CD4-positive, alpha-beta T cell treated with Interleukin-12 subunit alpha and Interleukin-12 subunit beta, for 1 hour (primary cell): ENCODE measurements at regions not wholly inside any gene's neighbourhood (a gene's known extent, or its start where the extent isn't known, plus 50 kb on each side); places are given as distances from the start of the nearest gene placed in this dataset.
"Not testable (repeated sequence)": the region's sequence is repeated elsewhere in the genome, so short reads cannot be mapped to it uniquely, and the experiment has no call there.

Source experiments
- DNase-seq: peaks from one replicate; pipeline ENCODE4 v3.0.0-alpha.2; 2020

DNA sequence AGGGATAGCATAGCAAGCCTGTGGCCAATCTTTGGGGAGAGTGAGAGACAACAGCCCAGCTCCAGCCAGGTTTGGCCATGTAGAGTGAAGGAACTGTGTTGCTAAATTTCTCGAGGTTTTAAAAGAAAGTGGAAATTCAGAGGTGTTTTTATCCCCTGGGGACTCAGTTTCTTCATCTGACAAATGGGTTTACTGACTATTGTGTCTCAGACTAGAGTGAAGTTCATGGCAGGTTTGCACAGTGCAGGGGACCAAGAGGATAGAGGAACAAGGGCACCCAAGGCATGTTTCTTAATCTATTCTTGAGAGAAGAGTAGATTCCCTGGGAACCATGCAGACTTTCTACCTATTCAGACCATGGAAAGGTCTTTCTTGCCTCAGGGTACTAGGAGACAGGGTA is 555.8 kb upstream of the C16orf82 start:
- no peak for DNase-seq

GRCh38 chr16:26511463-26511862 is 555.3 kb upstream of the C16orf82 start:
- no peak for DNase-seq

GRCh38 chr16:26521626-26522025 is 545.1 kb upstream of the C16orf82 start:
- no peak for DNase-seq

DNA sequence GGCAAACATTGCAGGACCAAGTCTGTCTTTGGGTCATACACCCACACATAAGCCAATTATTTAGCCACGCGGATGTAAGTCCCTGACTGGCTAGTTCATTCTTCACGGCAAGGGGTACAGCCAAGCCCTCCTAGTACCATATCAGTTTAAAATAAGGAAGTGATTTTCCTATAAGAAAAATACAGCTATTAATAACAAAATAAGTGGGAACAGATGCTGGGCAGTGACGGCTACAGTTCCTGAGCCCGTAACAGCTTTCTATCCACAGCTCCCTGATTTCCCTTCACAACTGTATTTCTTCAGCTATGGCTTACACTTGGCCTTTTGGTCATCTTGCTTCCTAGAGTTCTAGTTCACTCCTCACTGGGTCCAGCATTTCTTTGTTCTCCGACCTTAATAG is 542.4 kb upstream of the C16orf82 start:
- no peak for DNase-seq

- no peak for DNase-seq
These were observed 541.9 kb upstream of the C16orf82 start for GRCh38 chr16:26524846-26525245.

GRCh38 chr16:26525856-26526255 is 540.9 kb upstream of the C16orf82 start:
- DNase-seq, result no peak

DNA sequence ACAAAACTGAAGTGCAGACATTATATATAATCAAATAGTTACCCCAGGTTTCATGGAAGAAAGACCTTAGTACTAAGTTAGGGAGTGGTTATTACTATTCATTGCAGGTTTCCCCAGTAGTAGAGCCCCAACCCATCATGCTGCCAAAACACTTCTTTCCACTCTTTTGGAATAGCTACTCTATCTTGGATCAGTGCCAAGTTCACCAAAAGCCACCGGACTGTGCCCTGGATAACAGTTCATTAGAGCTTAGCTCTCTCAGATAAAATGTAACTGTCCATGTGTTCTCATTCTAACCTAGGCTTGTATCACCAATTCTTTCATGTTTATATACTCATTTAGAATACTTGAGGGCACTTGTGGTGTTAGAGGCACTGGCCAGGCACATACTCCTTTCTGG is 540.1 kb upstream of the C16orf82 start:
- no peak for DNase-seq

- DNase-seq, result no peak
These were observed 536.0 kb upstream of the C16orf82 start for GRCh38 chr16:26530584-26531289.

- no peak for DNase-seq
These were observed 535.4 kb upstream of the C16orf82 start for GRCh38 chr16:26531290-26531730.

GRCh38 chr16:26532456-26532855 is 534.3 kb upstream of the C16orf82 start:
- no peak for DNase-seq

DNA sequence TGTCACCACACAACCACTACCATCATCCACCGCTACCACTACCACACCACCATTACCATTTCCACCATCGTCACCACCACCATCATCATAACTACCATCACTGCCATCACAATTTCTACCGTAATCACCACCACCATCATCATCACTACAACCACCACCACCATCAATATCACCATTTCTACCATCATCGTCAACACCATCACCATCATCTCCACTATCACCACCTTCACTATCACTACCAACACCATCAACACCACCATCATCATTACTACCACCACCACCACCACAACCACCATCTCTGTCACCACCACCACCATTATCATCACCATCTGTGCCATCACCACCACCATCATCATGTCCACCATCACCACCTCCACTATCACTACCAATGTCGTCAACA is 524.5 kb upstream of the C16orf82 start:
- DNase-seq, result no peak

GRCh38 chr16:26546573-26546972 is 520.2 kb upstream of the C16orf82 start:
- no peak for DNase-seq

- no peak for DNase-seq
These were observed 519.0 kb upstream of the C16orf82 start for GRCh38 chr16:26547681-26548080.

GRCh38 chr16:26550111-26550610 is 516.6 kb upstream of the C16orf82 start:
- no peak for DNase-seq

DNA sequence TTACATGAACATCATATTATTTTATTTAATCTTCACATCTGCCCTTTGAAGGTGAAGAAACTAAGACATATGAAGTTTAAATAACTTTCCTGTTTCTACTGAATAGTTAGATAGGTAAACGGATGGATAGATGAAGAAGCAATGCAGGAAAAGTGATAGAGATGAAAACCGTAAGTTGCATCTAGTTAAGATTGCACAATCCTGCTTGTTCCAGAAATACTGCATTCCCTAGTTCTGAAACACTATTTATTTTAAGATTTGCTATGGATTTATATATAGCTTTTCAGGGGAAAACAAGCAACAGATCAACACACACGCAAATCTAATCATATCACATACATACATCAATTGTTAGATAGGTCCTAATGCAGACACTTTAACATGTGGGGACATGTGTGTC is 512.7 kb upstream of the C16orf82 start:
- no peak for DNase-seq

- DNase-seq, result no peak
These were observed 505.4 kb upstream of the C16orf82 start for GRCh38 chr16:26561303-26561702.

DNA sequence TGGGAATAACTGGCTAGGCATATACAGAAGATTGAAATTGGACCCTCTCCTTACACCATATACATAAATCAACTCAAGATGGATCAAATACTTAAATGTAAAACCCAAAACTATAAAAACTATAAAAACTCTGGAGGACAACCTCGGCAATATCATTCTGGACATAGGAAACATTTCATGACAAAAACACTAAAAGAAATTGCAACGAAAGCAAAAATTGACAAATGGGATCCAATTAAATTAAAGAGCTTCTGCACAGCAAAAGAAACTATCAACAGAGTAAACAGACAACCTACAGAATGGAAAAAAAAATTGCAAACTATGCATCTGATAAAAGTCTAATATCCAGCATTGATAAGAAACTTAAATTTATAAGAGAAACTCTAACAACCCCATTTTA is 503.7 kb upstream of the C16orf82 start:
- DNase-seq, result no peak

DNA sequence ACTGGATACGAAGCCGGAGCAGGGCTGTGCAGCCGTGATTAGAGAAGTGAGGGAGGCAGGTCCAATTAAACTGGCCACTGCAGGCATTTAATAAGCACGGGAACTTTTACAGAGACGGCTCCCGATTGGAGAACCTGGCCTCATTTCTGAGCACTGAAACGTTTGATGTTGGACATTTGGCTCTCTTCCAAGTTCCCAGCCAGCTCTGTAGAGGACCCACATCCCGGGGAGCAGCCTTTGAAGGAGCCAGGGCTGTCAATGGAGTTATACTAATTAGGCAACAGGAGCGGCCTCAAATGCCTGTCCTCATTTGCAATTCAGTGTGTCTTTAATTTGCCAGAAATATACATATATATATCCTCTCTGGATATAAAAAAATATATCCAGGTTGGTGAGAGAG is 499.4 kb upstream of the C16orf82 start:
- no peak for DNase-seq

GRCh38 chr16:26569793-26570192 is 496.9 kb upstream of the C16orf82 start:
- DNase-seq, result no peak

GRCh38 chr16:26578748-26579147 is 488.0 kb upstream of the C16orf82 start:
- DNase-seq, result no peak

DNA sequence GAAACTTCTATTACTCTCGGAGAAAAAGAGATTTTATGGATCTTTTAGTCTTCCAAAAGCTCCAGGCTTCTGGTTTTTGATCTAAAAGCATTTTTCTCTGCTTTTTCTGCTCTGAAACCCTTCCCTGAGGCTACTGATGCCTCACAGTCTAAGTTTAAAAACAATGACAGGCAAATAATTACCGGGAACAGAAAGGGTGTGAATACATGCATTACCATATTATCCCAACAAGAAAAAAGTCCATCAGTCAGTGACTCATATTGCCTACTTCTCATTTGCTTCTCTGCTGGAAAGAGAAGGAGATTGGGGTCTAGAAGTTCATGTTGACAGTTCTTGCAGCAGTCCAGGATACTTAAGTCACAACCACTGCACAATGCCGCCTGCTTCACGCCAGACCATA is 482.9 kb upstream of the C16orf82 start:
- DNase-seq, result no peak

DNA sequence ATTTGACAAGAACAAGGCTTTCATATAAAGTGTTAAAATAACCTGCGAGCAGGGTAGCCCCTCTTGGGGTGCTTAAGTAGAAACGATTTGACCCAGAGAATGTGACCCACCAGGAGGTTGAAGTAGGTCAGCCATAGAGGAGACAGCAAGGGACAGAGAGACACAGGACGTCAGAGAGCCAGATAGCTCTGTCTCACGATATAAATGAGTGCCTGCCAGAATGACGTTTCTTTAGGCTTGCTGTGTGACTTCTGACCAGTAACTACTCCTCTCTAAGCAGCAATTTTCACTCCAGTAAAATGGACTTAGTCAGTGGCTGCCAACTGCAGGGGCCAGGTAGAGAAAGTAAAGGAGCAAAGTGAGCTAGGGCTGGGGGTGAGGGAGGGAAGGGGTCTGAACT is 473.0 kb upstream of the C16orf82 start:
- DNase-seq, result no peak

DNA sequence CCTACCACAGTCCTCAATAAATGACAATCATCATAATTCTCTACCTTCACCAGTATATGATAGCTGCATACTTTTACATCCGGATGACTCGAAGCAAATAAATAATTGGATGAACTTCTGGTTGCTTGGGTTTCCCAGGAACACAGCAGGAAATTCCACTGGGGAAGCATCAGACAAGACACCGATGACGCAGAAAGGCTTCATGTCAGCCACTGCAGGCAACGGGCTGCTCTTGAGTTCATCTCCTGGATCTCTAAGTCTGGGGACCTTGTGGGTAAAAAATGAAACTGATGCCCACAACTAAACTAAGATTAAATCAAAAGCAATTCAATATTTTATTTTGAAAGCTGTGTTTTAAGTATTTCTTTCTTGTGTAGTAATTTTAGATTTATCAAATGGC is 472.1 kb upstream of the C16orf82 start:
- no peak for DNase-seq

- DNase-seq, result no peak
These were observed 471.5 kb upstream of the C16orf82 start for GRCh38 chr16:26595199-26595598.

- not testable (repeated sequence) for DNase-seq
These were observed 470.7 kb upstream of the C16orf82 start for GRCh38 chr16:26596033-26596432.
